PC-3 (cell line): ENCODE measurements at regions not wholly inside any gene's neighbourhood (a gene's known extent, or its start where the extent isn't known, plus 50 kb on each side); places are given as distances from the start of the nearest gene placed in this dataset.

Experiments used
- CTCF ChIP-seq: fragments of 300-600 bp; sonication (generic); conservative IDR thresholded peaks from 2 replicates; pipeline ENCODE4 v1.5.1; 2017; ENCODE audit warnings: antibody characterized with exemption, low read depth, mild to moderate bottlenecking, low read length
- EZH2 ChIP-seq: fragments of 300-600 bp; sonication (generic); IDR thresholded peaks from one replicate; pipeline ENCODE4 v1.6.1; 2017; ENCODE audit warnings: antibody characterized with exemption, mild to moderate bottlenecking, low read length; ENCODE audit not compliant: unreplicated experiment
- EZH2phosphoT487 ChIP-seq: fragments of 300-600 bp; sonication (generic); IDR thresholded peaks from 2 replicates; pipeline ENCODE4 v1.6.1; 2018; ENCODE audit warnings: mild to moderate bottlenecking, antibody characterized with exemption, low read length, borderline replicate concordance

GRCh38 chr6:164023535-164023934 lies 609.0 kb downstream of the QKI start:
- TF ChIP-seq CTCF (no peak), EZH2 (no peak), EZH2phosphoT487 (no peak)
